Activated T-cell treated with anti-CD3 and anti-CD28 coated beads, Interleukin-2, amount 50 U/mL, for 72 hours (primary cell): ENCODE measurements at regions not wholly inside any gene's neighbourhood (a gene's known extent, or its start where the extent isn't known, plus 50 kb on each side); places are given as distances from the start of the nearest gene placed in this dataset.

Source experiments
- ATAC-seq, 2 donors: fragments of 150-1000 bp; cut with Tn5 transposase; replicated peaks in 1 of 2; 2 replicates each; pipeline ENCODE4 v1.10.0; 2021; ENCODE audit warnings: moderate library complexity in 2 of 2, mild to moderate bottlenecking in 1 of 2
- DNase-seq, 2 donors: peaks; one replicate each; pipeline ENCODE4 v3.0.0; 2021 to 2022; ENCODE audit warnings: mixed read lengths in 1 of 2
- H3K27ac Mint-ChIP-seq: one replicate; pipeline ENCODE4 v1.8.0; 2022; ENCODE audit warnings: mild to moderate bottlenecking, moderate library complexity, mixed read lengths
- H3K27me3 Mint-ChIP-seq: one replicate; pipeline ENCODE4 v1.8.0; 2022; ENCODE audit warnings: low read depth, mixed read lengths
- H3K36me3 Mint-ChIP-seq, 2 donors: one replicate each; pipeline ENCODE4 v1.8.0; 2022; ENCODE audit warnings: mixed read lengths in 2 of 2, mild to moderate bottlenecking in 1 of 2; ENCODE audit not compliant: insufficient read depth in 2 of 2
- H3K4me1 Mint-ChIP-seq: one replicate; pipeline ENCODE4 v1.8.0; 2022; ENCODE audit warnings: low read depth, mixed read lengths
- H3K4me3 Mint-ChIP-seq, 2 donors: one replicate each; pipeline ENCODE4 v1.8.0; 2022; ENCODE audit warnings: mild to moderate bottlenecking in 2 of 2, mixed read lengths in 2 of 2, moderate library complexity in 2 of 2
- H3K9me3 Mint-ChIP-seq, 2 donors: one replicate each; pipeline ENCODE4 v1.8.0; 2022; ENCODE audit warnings: mixed read lengths in 2 of 2

- H3K36me3 Mint-ChIP-seq, result peaks cover 2 to 4% of the 10 kb centered on the region in 2 donors
- no peaks in the 10 kb centered on the region for H3K4me1 Mint-ChIP-seq
- DNase-seq, result no peak
Observed at GRCh38 chr1:34303218-34303617, 126.5 kb downstream of the C1orf94 start.

GRCh38 chr1:34306568-34306967, 129.9 kb downstream of the C1orf94 start:
- ATAC-seq, result no peak

More at GRCh38 chr1:34303218-34303617, 126.5 kb downstream of the C1orf94 start:
- Mint-ChIP-seq H3K9me3 (peaks cover 5 to 6% of the 10 kb centered on the region in 2 donors), H3K4me3 (no peak overlapping the region), H3K27ac (no peak overlapping the region), H3K27me3 (peaks cover 10% of the 10 kb centered on the region)
- no peak for ATAC-seq

GRCh38 chr1:34312359-34312758, 135.7 kb downstream of the C1orf94 start:
- no peak for ATAC-seq
- Mint-ChIP-seq H3K4me1 (no peaks in the 10 kb centered on the region), H3K9me3 (peaks cover 8 to 10% of the 10 kb centered on the region in 2 donors), H3K36me3 (peaks cover 0 to 4% of the 10 kb centered on the region in 2 donors), H3K27me3 (peaks cover 11% of the 10 kb centered on the region), H3K27ac (no peak overlapping the region), H3K4me3 (no peak overlapping the region)
- no peak for DNase-seq

More at GRCh38 chr1:34306568-34306967, 129.9 kb downstream of the C1orf94 start:
- H3K4me3 Mint-ChIP-seq, result no peak overlapping the region
- no peak for DNase-seq
- peaks cover 9 to 13% of the 10 kb centered on the region in 2 donors for H3K9me3 Mint-ChIP-seq
- peaks cover 2 to 5% of the 10 kb centered on the region in 2 donors for H3K36me3 Mint-ChIP-seq
- no peaks in the 10 kb centered on the region for H3K4me1 Mint-ChIP-seq
- H3K27ac Mint-ChIP-seq, result no peak overlapping the region
- peaks cover 15% of the 10 kb centered on the region for H3K27me3 Mint-ChIP-seq

- Mint-ChIP-seq H3K27me3 (no peaks in the 10 kb centered on the region), H3K27ac (no peak overlapping the region), H3K4me1 (no peaks in the 10 kb centered on the region), H3K9me3 (peaks cover 5 to 8% of the 10 kb centered on the region in 2 donors), H3K4me3 (no peak overlapping the region), H3K36me3 (peaks cover 0 to 3% of the 10 kb centered on the region in 2 donors)
- DNase-seq, result no peak
- no peak for ATAC-seq
Observed at GRCh38 chr1:34315974-34316373, 139.3 kb downstream of the C1orf94 start.

GRCh38 chr1:34316773-34317172, 140.1 kb downstream of the C1orf94 start:
- Mint-ChIP-seq H3K27me3 (no peaks in the 10 kb centered on the region), H3K36me3 (peaks cover 0 to 3% of the 10 kb centered on the region in 2 donors), H3K27ac (no peak overlapping the region), H3K4me3 (no peak overlapping the region), H3K4me1 (no peaks in the 10 kb centered on the region), H3K9me3 (peaks cover 5 to 8% of the 10 kb centered on the region in 2 donors)
- no peak for ATAC-seq
- DNase-seq, result no peak

GRCh38 chr1:34319218-34319617, 142.5 kb downstream of the C1orf94 start:
- Mint-ChIP-seq H3K36me3 (peaks cover 0 to 3% of the 10 kb centered on the region in 2 donors), H3K27ac (no peak overlapping the region), H3K9me3 (peaks cover 5 to 6% of the 10 kb centered on the region in 2 donors), H3K4me1 (no peaks in the 10 kb centered on the region), H3K27me3 (peaks cover 5% of the 10 kb centered on the region), H3K4me3 (no peak overlapping the region)
- DNase-seq (no peak), ATAC-seq (no peak)

GRCh38 chr1:34320053-34320669, 143.5 kb downstream of the C1orf94 start:
- Mint-ChIP-seq H3K4me3 (no peak overlapping the region), H3K27me3 (peaks cover 5% of the 10 kb centered on the region), H3K9me3 (peaks cover 4 to 5% of the 10 kb centered on the region in 2 donors), H3K27ac (no peak overlapping the region), H3K36me3 (peaks cover 0 to 3% of the 10 kb centered on the region in 2 donors), H3K4me1 (no peaks in the 10 kb centered on the region)
- no peak for DNase-seq
- ATAC-seq, result no peak

GRCh38 chr1:34322969-34323368, 146.3 kb downstream of the C1orf94 start:
- no peak for ATAC-seq
- Mint-ChIP-seq H3K9me3 (peaks cover 2% of the 10 kb centered on the region in 2 donors), H3K27ac (no peak overlapping the region), H3K4me1 (no peaks in the 10 kb centered on the region), H3K4me3 (no peak overlapping the region), H3K27me3 (peaks cover 17% of the 10 kb centered on the region), H3K36me3 (no peaks in the 10 kb centered on the region)
- DNase-seq, result no peak

GRCh38 chr1:34324879-34325440, 148.3 kb downstream of the C1orf94 start:
- Mint-ChIP-seq H3K4me3 (no peak overlapping the region), H3K36me3 (no peaks in the 10 kb centered on the region), H3K9me3 (no peaks in the 10 kb centered on the region), H3K27ac (no peak overlapping the region), H3K4me1 (no peaks in the 10 kb centered on the region), H3K27me3 (peaks cover 17% of the 10 kb centered on the region)
- DNase-seq, result no peak
- no peak for ATAC-seq

- H3K4me1 Mint-ChIP-seq, result no peaks in the 10 kb centered on the region
- H3K27me3 Mint-ChIP-seq, result peaks cover 12% of the 10 kb centered on the region
- DNase-seq (no peak), ATAC-seq (no peak)
- no peak overlapping the region for H3K27ac Mint-ChIP-seq
- H3K9me3 Mint-ChIP-seq, result no peaks in the 10 kb centered on the region
- no peaks in the 10 kb centered on the region for H3K36me3 Mint-ChIP-seq
- H3K4me3 Mint-ChIP-seq, result no peak overlapping the region
Observed at GRCh38 chr1:34328281-34328799, 151.6 kb downstream of the C1orf94 start.

- Mint-ChIP-seq H3K4me3 (no peak overlapping the region), H3K27me3 (peaks cover 12% of the 10 kb centered on the region), H3K9me3 (no peaks in the 10 kb centered on the region), H3K36me3 (no peaks in the 10 kb centered on the region), H3K4me1 (no peaks in the 10 kb centered on the region), H3K27ac (no peak overlapping the region)
- DNase-seq, result no peak
- ATAC-seq, result no peak
Observed at GRCh38 chr1:34330061-34330460, 153.4 kb downstream of the C1orf94 start.

- no peak for DNase-seq
- no peaks in the 10 kb centered on the region for H3K9me3 Mint-ChIP-seq
Observed at GRCh38 chr1:34331020-34331926, 154.6 kb downstream of the C1orf94 start.

GRCh38 chr1:34332996-34333395, 156.3 kb downstream of the C1orf94 start:
- peaks cover 8% of the 10 kb centered on the region for H3K27me3 Mint-ChIP-seq
- H3K9me3 Mint-ChIP-seq, result no peaks in the 10 kb centered on the region
- no peaks in the 10 kb centered on the region for H3K36me3 Mint-ChIP-seq
- ATAC-seq (no peak), DNase-seq (no peak)
- no peak overlapping the region for H3K27ac Mint-ChIP-seq
- no peaks in the 10 kb centered on the region for H3K4me1 Mint-ChIP-seq
- no peak overlapping the region for H3K4me3 Mint-ChIP-seq

More at GRCh38 chr1:34331020-34331926, 154.6 kb downstream of the C1orf94 start:
- H3K4me1 Mint-ChIP-seq, result no peaks in the 10 kb centered on the region
- no peak overlapping the region for H3K4me3 Mint-ChIP-seq
- H3K27me3 Mint-ChIP-seq, result peaks cover 9% of the 10 kb centered on the region
- H3K36me3 Mint-ChIP-seq, result no peaks in the 10 kb centered on the region
- no peak overlapping the region for H3K27ac Mint-ChIP-seq
- ATAC-seq, result no peak
